HepG2 (cell line): ENCODE measurements at regions not wholly inside any gene's neighbourhood (a gene's known extent, or its start where the extent isn't known, plus 50 kb on each side); places are given as distances from the start of the nearest gene placed in this dataset.

Experiments
- ATF3 ChIP-seq: sonication (generic); formaldehyde crosslinking; IDR thresholded peaks from 2 replicates; pipeline ENCODE4 v1.4.0; 2020; ENCODE audit warnings: missing genetic modification reagents
- GABPA ChIP-seq, 2 experiments: IDR thresholded peaks; 2 replicates each; pipeline ENCODE4 v1.6.1; 2011 to 2016; ENCODE audit warnings: low read depth in 2 of 2, low read length in 1 of 2, missing biosample characterization in 1 of 2, missing genetic modification characterization in 1 of 2
- MXD4 ChIP-seq: IDR thresholded peaks from 2 replicates; pipeline ENCODE4 v1.6.1; 2016; ENCODE audit warnings: mild to moderate bottlenecking, missing biosample characterization, missing genetic modification reagents
- RBAK ChIP-seq: sonication (generic); formaldehyde crosslinking; IDR thresholded peaks from 2 replicates; pipeline ENCODE4 v1.5.1; 2020; ENCODE audit warnings: mild to moderate bottlenecking, missing genetic modification reagents
- REPIN1 ChIP-seq: sonication (generic); formaldehyde crosslinking; IDR thresholded peaks from 2 replicates; pipeline ENCODE4 v1.8.0; 2022; ENCODE audit warnings: missing genetic modification reagents, low read depth, mild to moderate bottlenecking, borderline replicate concordance
- ZBTB10 ChIP-seq: sonication (generic); formaldehyde crosslinking; IDR thresholded peaks from 2 replicates; pipeline ENCODE4 v1.4.0; 2020; ENCODE audit warnings: missing genetic modification reagents, borderline replicate concordance

- no peak for TF ChIP-seq REPIN1 (CRISPR knock-in tag)
- no peak for TF ChIP-seq ATF3 (CRISPR knock-in tag)
- no peak for TF ChIP-seq GABPA (IDR thresholded peaks at IDR 0.05; ENCODE audit: low read depth, low read length)
- no peak for TF ChIP-seq GABPA (CRISPR knock-in tag; IDR thresholded peaks at IDR 0.05; ENCODE audit: low read depth)
- TF ChIP-seq RBAK (CRISPR knock-in tag): no peak
- TF ChIP-seq ZBTB10 (CRISPR knock-in tag): no peak
- no peak for TF ChIP-seq MXD4
These were observed 76.2 kb upstream of the UNC5B start for GRCh38 chr10:71136036-71136721.
